A673 (cell line): ENCODE measurements at regions not wholly inside any gene's neighbourhood (a gene's known extent, or its start where the extent isn't known, plus 50 kb on each side); places are given as distances from the start of the nearest gene placed in this dataset.
A peak's percentile ranks its signal among the peaks of the same experiment; 100 is the strongest.

Source experiments
- BruUV-seq: library from RNA; stranded (reverse); fragments of 400-500 nt; replicated peaks from 2 replicates; lab custom pipeline; 2021; lab: Mats Ljungman, UMichigan
- CTCF ChIA-PET: fragments of 300-600 bp; sonication (Branson Sonifier 250); formaldehyde crosslinking; loops from one replicate; lab custom pipeline; 2022; ENCODE audit warnings: antibody characterized with exemption; lab: Charles Lee
- POLR2A ChIA-PET: fragments of 300-600 bp; sonication (Branson Sonifier 250); formaldehyde crosslinking; loops from one replicate; lab custom pipeline; 2022; ENCODE audit warnings: antibody characterized with exemption; ENCODE audit not compliant: low non-redundant PET; lab: Charles Lee
- DNase-seq: peaks from one replicate; pipeline ENCODE4 v3.0.0-alpha.2; 2015; ENCODE audit warnings: low spot score
- H3K27ac ChIP-seq: fragments of 200-600 bp; sonication (generic); 2 replicates; pipeline ENCODE4 v1.5.1; 2016; ENCODE audit warnings: mixed run types, low read depth, mild to moderate bottlenecking, mixed read lengths, antibody characterized with exemption, low read length; ENCODE audit not compliant: poor library complexity, severe bottlenecking
- H3K27me3 ChIP-seq: fragments of 200-600 bp; sonication (generic); replicated peaks from 2 replicates; pipeline ENCODE4 v1.6.1; 2017; ENCODE audit warnings: mixed run types, low read depth, mild to moderate bottlenecking, mixed read lengths, antibody characterized with exemption, low read length; ENCODE audit not compliant: insufficient read depth, poor library complexity
- H3K36me3 ChIP-seq: fragments of 200-600 bp; sonication (generic); 2 replicates; pipeline ENCODE4 v1.6.1; 2016; ENCODE audit warnings: mixed run types, mild to moderate bottlenecking, mixed read lengths, antibody characterized with exemption, low read length; ENCODE audit not compliant: insufficient read depth, poor library complexity, severe bottlenecking
- H3K4me1 ChIP-seq: fragments of 200-600 bp; sonication (generic); 2 replicates; pipeline ENCODE4 v1.6.1; 2017; ENCODE audit warnings: mixed run types, mild to moderate bottlenecking, mixed read lengths, antibody characterized with exemption, low read length; ENCODE audit not compliant: insufficient read depth, poor library complexity, severe bottlenecking
- H3K4me3 ChIP-seq: fragments of 200-600 bp; sonication (generic); 2 replicates; pipeline ENCODE4 v1.5.1; 2016; ENCODE audit warnings: low read depth, mixed run types, mild to moderate bottlenecking, mixed read lengths, low read length; ENCODE audit not compliant: poor library complexity, severe bottlenecking
- H3K9me3 ChIP-seq: fragments of 200-600 bp; sonication (generic); 2 replicates; pipeline ENCODE4 v1.6.1; 2016; ENCODE audit warnings: mixed run types, low read depth, mild to moderate bottlenecking, mixed read lengths, antibody characterized with exemption, low read length; ENCODE audit not compliant: poor library complexity, severe bottlenecking
- EZH2 ChIP-seq: fragments of 200-600 bp; sonication (generic); IDR thresholded peaks from 2 replicates; pipeline ENCODE4 v1.6.1; 2017; ENCODE audit warnings: borderline replicate concordance, low read depth, mild to moderate bottlenecking, mixed read lengths, antibody characterized with exemption, low read length; ENCODE audit not compliant: poor library complexity, severe bottlenecking
- intact Hi-C: fragments of 100-400 bp; cut with micrococcal nuclease; formaldehyde crosslinking; loops from one replicate; pipeline ENCODE4 v1.10.0; 2022; ENCODE audit not compliant: unreplicated experiment
- TF ChIP-seq, protein P1 (sequence below): fragments of 300-800, 200-600 bp; sonication (generic); conservative IDR thresholded peaks from 2 replicates; pipeline ENCODE4 v1.5.1; 2017; ENCODE audit warnings: low read depth, mild to moderate bottlenecking, antibody characterized with exemption, low read length, moderate library complexity, mixed read lengths

DNA sequence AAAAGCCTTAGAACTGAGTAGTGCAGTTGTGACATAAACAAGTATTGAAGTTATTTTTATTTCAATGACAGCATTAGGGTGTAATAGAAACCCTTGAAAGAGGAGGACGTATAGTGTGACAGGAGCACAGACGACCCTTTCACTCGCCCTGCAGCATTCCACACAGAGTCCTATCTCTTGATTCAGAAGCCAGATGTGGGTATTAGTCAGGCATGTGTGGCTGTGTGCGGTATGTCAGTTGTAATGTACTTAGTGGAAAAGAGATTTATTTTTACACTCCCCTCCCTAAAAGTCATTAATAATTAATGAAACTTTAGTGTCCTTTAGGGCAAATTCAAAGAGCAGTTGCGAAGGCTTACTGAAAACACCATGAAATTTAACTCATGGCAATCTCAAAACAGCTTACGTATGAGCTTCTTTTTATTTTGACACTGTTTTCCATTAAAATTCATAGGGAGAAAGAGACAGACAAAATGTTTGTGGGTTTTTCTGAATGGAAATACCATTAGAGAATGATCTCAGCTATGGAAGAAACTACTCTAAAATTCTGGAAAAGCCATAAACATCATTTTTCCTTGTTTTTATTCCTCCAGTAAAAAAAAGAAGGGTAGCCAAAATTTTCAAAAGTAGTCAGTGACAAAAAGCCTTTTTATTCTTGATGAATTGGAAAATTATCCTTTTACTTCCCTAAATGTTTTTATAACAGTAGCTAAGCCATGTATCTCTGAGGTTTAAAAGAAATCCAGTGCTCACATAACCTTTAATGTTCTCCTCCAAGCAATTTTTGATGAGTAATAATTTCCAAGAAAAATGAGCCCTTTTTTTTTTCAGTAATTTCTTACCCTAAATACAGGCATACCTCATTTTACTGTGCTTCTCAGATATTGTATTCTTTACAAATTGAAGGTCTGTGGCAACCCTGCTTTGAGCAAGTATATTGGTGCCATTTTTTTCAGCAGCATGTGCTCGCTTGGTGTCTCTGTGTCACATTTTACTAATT, 84.0 kb upstream of the DSEL start:
- CTCF ChIA-PET = no interaction called here
- H3K27me3 ChIP-seq = no peaks in the 10 kb centered on the region

DNA sequence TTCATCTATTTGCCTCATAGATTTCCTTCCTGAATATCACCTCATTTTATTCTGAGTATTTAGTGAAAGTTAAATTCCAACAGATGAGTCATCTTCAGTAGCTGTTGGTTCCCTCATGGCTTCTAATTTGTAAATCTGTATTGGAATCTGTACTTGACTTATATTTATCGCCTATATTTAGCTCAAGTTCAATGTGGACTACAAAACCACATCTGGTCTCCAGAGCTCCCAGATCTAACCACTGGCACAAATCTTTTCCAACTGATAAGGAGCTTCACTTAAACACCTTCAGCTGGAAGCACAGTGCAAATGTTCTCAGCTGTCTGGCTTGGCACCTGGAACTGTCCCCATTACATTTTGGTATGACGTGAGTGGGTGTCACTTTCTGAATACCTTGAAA, 82.8 kb upstream of the DSEL start:
- ChIA-PET CTCF (no interaction called here), POLR2A (no interaction called here)
- BruUV-seq = no TSS peak
- intact Hi-C loops = loop anchor here (5.0 to 10.0 kb wide), 4 partner anchors 52 to 906 kb away; partner anchors contain the start of gene DSEL
- peak; percentile 25 for DNase-seq
- Histone ChIP-seq H3K36me3 (no peaks in the 10 kb centered on the region), H3K27me3 (no peaks in the 10 kb centered on the region), H3K4me1 (peaks cover 25% of the 10 kb centered on the region), H3K4me3 (no peak overlapping the region), H3K9me3 (peaks cover 13% of the 10 kb centered on the region), H3K27ac (peak overlapping the region; percentile 37)
- TF ChIP-seq EZH2 = no peak
- TF ChIP-seq, protein P1, sequence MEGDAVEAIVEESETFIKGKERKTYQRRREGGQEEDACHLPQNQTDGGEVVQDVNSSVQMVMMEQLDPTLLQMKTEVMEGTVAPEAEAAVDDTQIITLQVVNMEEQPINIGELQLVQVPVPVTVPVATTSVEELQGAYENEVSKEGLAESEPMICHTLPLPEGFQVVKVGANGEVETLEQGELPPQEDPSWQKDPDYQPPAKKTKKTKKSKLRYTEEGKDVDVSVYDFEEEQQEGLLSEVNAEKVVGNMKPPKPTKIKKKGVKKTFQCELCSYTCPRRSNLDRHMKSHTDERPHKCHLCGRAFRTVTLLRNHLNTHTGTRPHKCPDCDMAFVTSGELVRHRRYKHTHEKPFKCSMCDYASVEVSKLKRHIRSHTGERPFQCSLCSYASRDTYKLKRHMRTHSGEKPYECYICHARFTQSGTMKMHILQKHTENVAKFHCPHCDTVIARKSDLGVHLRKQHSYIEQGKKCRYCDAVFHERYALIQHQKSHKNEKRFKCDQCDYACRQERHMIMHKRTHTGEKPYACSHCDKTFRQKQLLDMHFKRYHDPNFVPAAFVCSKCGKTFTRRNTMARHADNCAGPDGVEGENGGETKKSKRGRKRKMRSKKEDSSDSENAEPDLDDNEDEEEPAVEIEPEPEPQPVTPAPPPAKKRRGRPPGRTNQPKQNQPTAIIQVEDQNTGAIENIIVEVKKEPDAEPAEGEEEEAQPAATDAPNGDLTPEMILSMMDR = no peak

More for the DNA sequence above, 84.0 kb upstream of the DSEL start:
- intact Hi-C loops = no loop called here
- Histone ChIP-seq H3K36me3 (no peaks in the 10 kb centered on the region), H3K4me1 (peaks cover 25% of the 10 kb centered on the region), H3K4me3 (no peak overlapping the region), H3K9me3 (peaks cover 10% of the 10 kb centered on the region), H3K27ac (peak overlapping the region; percentile 33)
- POLR2A ChIA-PET = no interaction called here
- BruUV-seq = no TSS peak
- TF ChIP-seq, protein P1 = no peak
- no peak for TF ChIP-seq EZH2
- peak; percentile 66 for DNase-seq

DNA sequence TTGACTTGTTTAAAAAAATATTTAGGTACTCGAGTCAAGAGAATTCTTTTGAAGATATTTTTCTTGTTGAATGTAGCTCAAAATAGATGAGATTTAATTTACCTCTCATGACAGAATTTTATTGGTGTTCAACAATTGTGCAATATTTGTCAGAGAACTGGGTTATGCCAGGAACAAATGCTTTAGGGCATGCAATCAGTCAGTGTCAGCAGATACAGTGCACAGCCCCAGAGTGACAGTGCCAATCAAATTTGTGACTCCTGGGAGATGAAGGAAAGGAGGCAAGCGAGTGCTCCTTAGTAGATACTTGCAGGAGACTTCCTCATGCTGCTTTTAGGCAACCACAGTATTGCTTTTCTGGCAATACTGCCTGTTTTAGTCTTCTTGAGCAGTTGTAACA, 81.2 kb upstream of the DSEL start:
- ChIA-PET CTCF (no interaction called here), POLR2A (no interaction called here)
- BruUV-seq = no TSS peak
- peaks cover 25% of the 10 kb centered on the region for H3K4me1 ChIP-seq
- no peaks in the 10 kb centered on the region for H3K36me3 ChIP-seq
- H3K9me3 ChIP-seq = peaks cover 13% of the 10 kb centered on the region
- H3K4me3 ChIP-seq = no peak overlapping the region
- no peak overlapping the region for H3K27ac ChIP-seq
- TF ChIP-seq, protein P1 = no peak
- no peaks in the 10 kb centered on the region for H3K27me3 ChIP-seq
- intact Hi-C loops = loop anchor here (5.0 to 10.0 kb wide), 4 partner anchors 50 to 907 kb away; partner anchors contain the start of gene DSEL
- DNase-seq = peak; percentile 19
